ENCODE measurements at regions not wholly inside any gene's neighbourhood (a gene's known extent, or its start where the extent isn't known, plus 50 kb on each side); places are given as distances from the start of the nearest gene placed in this dataset.

GRCh38 chr3:35028157-35028556 lies 611.2 kb upstream of the ARPP21 start:
- Histone ChIP-seq H3K36me3 (ENCODE audit: low read length) (no peaks in the 10 kb centered on the region), H3K4me3 (ENCODE audit: insufficient read depth, low read length, poor library complexity, severe bottlenecking) (no peak overlapping the region), H3K4me2 (ENCODE audit: low read depth, low read length, poor library complexity, severe bottlenecking) (no peak overlapping the region), H3K27ac (ENCODE audit: low read depth, low read length) (no peak overlapping the region), H2AFZ (ENCODE audit: low read depth, low read length, severe bottlenecking) (no peak overlapping the region), H4K20me1 (ENCODE audit: low read depth, low read length) (no peaks in the 10 kb centered on the region), H3F3A (ENCODE audit: insufficient read depth) (no peaks in the 10 kb centered on the region), H3K9me3 (ENCODE audit: insufficient read depth, low read length) (peaks cover 11% of the 10 kb centered on the region; the same call in 1 of the 2 replicates), H3K27me3 (ENCODE audit: low read length) (no peaks in the 10 kb centered on the region), H3K9me2 (replicated peaks; ENCODE audit: insufficient read depth, low read length) (no peaks in the 10 kb centered on the region), H3K9ac (ENCODE audit: low read length) (no peak overlapping the region), H3K79me2 (ENCODE audit: insufficient read depth, low read length) (no peaks in the 10 kb centered on the region)
- TF ChIP-seq EZH2phosphoT487 (conservative IDR thresholded peaks at IDR 0.05; ENCODE audit: low read length): no peak
- TF ChIP-seq CTCF (IDR thresholded peaks at IDR 0.05; ENCODE audit: insufficient read depth, low read length, poor library complexity, severe bottlenecking): no peak

- H3K27ac ChIP-seq (ENCODE audit: low read depth, low read length): no peak overlapping the region
- H3K36me3 ChIP-seq (ENCODE audit: low read length): no peaks in the 10 kb centered on the region
- H3K4me2 ChIP-seq (ENCODE audit: low read depth, low read length, poor library complexity, severe bottlenecking): no peak overlapping the region
- H3K9me2 ChIP-seq (replicated peaks; ENCODE audit: insufficient read depth, low read length): no peaks in the 10 kb centered on the region
- H3K9ac ChIP-seq (ENCODE audit: low read length): no peak overlapping the region
- H3F3A ChIP-seq (ENCODE audit: insufficient read depth): no peaks in the 10 kb centered on the region
- no peaks in the 10 kb centered on the region for H3K9me3 ChIP-seq (ENCODE audit: insufficient read depth, low read length)
- no peak overlapping the region for H3K4me3 ChIP-seq (ENCODE audit: insufficient read depth, low read length, poor library complexity, severe bottlenecking)
- H3K79me2 ChIP-seq (ENCODE audit: insufficient read depth, low read length): no peaks in the 10 kb centered on the region
- no peak overlapping the region for H2AFZ ChIP-seq (ENCODE audit: low read depth, low read length, severe bottlenecking)
- H3K27me3 ChIP-seq (ENCODE audit: low read length): no peaks in the 10 kb centered on the region
- no peaks in the 10 kb centered on the region for H4K20me1 ChIP-seq (ENCODE audit: low read depth, low read length)
- TF ChIP-seq EZH2phosphoT487 (conservative IDR thresholded peaks at IDR 0.05; ENCODE audit: low read length) (no peak), CTCF (IDR thresholded peaks at IDR 0.05; ENCODE audit: insufficient read depth, low read length, poor library complexity, severe bottlenecking) (no peak)
Measured at GRCh38 chr3:35042210-35042991, 596.9 kb upstream of the ARPP21 start.

- H4K20me1 ChIP-seq (ENCODE audit: low read depth, low read length): no peaks in the 10 kb centered on the region
- no peaks in the 10 kb centered on the region for H3K9me3 ChIP-seq (ENCODE audit: insufficient read depth, low read length)
- H3K4me2 ChIP-seq (ENCODE audit: low read depth, low read length, poor library complexity, severe bottlenecking): no peak overlapping the region
- TF ChIP-seq EZH2phosphoT487 (conservative IDR thresholded peaks at IDR 0.05; ENCODE audit: low read length) (no peak), CTCF (IDR thresholded peaks at IDR 0.05; ENCODE audit: insufficient read depth, low read length, poor library complexity, severe bottlenecking) (no peak)
- no peaks in the 10 kb centered on the region for H3K36me3 ChIP-seq (ENCODE audit: low read length)
- H3K27ac ChIP-seq (ENCODE audit: low read depth, low read length): no peak overlapping the region
- no peaks in the 10 kb centered on the region for H3F3A ChIP-seq (ENCODE audit: insufficient read depth)
- no peak overlapping the region for H3K9ac ChIP-seq (ENCODE audit: low read length)
- H2AFZ ChIP-seq (ENCODE audit: low read depth, low read length, severe bottlenecking): no peak overlapping the region
- no peaks in the 10 kb centered on the region for H3K9me2 ChIP-seq (replicated peaks; ENCODE audit: insufficient read depth, low read length)
- no peak overlapping the region for H3K4me3 ChIP-seq (ENCODE audit: insufficient read depth, low read length, poor library complexity, severe bottlenecking)
- no peaks in the 10 kb centered on the region for H3K79me2 ChIP-seq (ENCODE audit: insufficient read depth, low read length)
- H3K27me3 ChIP-seq (ENCODE audit: low read length): no peaks in the 10 kb centered on the region
Measured at GRCh38 chr3:35043040-35043439, 596.3 kb upstream of the ARPP21 start.
